Erythroblast (primary cell): ENCODE measurements at regions not wholly inside any gene's neighbourhood (a gene's known extent, or its start where the extent isn't known, plus 50 kb on each side); places are given as distances from the start of the nearest gene placed in this dataset.

Experiments
- DNase-seq, 2 experiments: peaks; one replicate each; lab custom pipeline; 2025; lab: John Stamatoyannopoulos, UW
- GATA1 ChIP-seq: IDR thresholded peaks from 2 replicates; pipeline ENCODE4 v1.6.1; 2011; ENCODE audit warnings: low read depth, mild to moderate bottlenecking, control low read depth, low read length, moderate library complexity
- POLR2A ChIP-seq: IDR thresholded peaks from 2 replicates; pipeline ENCODE4 v1.6.1; 2011; ENCODE audit warnings: mild to moderate bottlenecking, low read length

- TF ChIP-seq POLR2A: no peak
- no peak for TF ChIP-seq GATA1
These were observed 175.4 kb downstream of the PPP1R2C start for GRCh38 chrX:42602566-42602965.

GRCh38 chrX:42602136-42602535 lies 175.8 kb downstream of the PPP1R2C start:
- no peak for DNase-seq
- no peak for TF ChIP-seq GATA1
- no peak for TF ChIP-seq POLR2A

More at GRCh38 chrX:42602566-42602965, 175.4 kb downstream of the PPP1R2C start:
- no peak for DNase-seq

- no peak for DNase-seq
- TF ChIP-seq POLR2A: no peak
- no peak for TF ChIP-seq GATA1
These were observed 180.5 kb downstream of the PPP1R2C start for GRCh38 chrX:42597481-42597880.

- TF ChIP-seq GATA1: no peak
- TF ChIP-seq POLR2A: no peak
- DNase-seq: no peak
These were observed 191.9 kb downstream of the PPP1R2C start for GRCh38 chrX:42585842-42586621.

- TF ChIP-seq POLR2A: no peak
- TF ChIP-seq GATA1: no peak
These were observed 200.0 kb downstream of the PPP1R2C start for GRCh38 chrX:42577936-42578470.

GRCh38 chrX:42567268-42567667 lies 210.7 kb downstream of the PPP1R2C start:
- no peak for TF ChIP-seq POLR2A
- TF ChIP-seq GATA1: no peak
- DNase-seq: no peak

More at GRCh38 chrX:42577936-42578470, 200.0 kb downstream of the PPP1R2C start:
- DNase-seq: no peak

- TF ChIP-seq GATA1: no peak
- TF ChIP-seq POLR2A: no peak
These were observed 212.2 kb downstream of the PPP1R2C start for GRCh38 chrX:42565739-42566138.

GRCh38 chrX:42546800-42547199 lies 231.2 kb downstream of the PPP1R2C start:
- TF ChIP-seq GATA1: no peak
- no peak for TF ChIP-seq POLR2A
- DNase-seq: no peak

More at GRCh38 chrX:42565739-42566138, 212.2 kb downstream of the PPP1R2C start:
- no peak for DNase-seq

GRCh38 chrX:42544883-42545282 lies 233.1 kb downstream of the PPP1R2C start:
- TF ChIP-seq GATA1 (no peak), POLR2A (no peak)
- DNase-seq: no peak

- no peak for DNase-seq
- TF ChIP-seq GATA1 (no peak), POLR2A (no peak)
These were observed 236.4 kb downstream of the PPP1R2C start for GRCh38 chrX:42541554-42541953.

- DNase-seq: no peak
- no peak for TF ChIP-seq POLR2A
These were observed 237.8 kb downstream of the PPP1R2C start for GRCh38 chrX:42540146-42540545.

- TF ChIP-seq GATA1 (no peak), POLR2A (no peak)
- no peak for DNase-seq
These were observed 239.6 kb downstream of the PPP1R2C start for GRCh38 chrX:42538405-42538804.

- TF ChIP-seq POLR2A (no peak), GATA1 (no peak)
- no peak for DNase-seq
These were observed 241.7 kb downstream of the PPP1R2C start for GRCh38 chrX:42536286-42536685.

GRCh38 chrX:42535233-42535632 lies 242.7 kb downstream of the PPP1R2C start:
- no peak for DNase-seq
- TF ChIP-seq POLR2A: no peak
- no peak for TF ChIP-seq GATA1
